C4-2B (cell line): ENCODE measurements at regions not wholly inside any gene's neighbourhood (a gene's known extent, or its start where the extent isn't known, plus 50 kb on each side); places are given as distances from the start of the nearest gene placed in this dataset.

Source experiments
- H3K27ac ChIP-seq: fragments of 450-650 bp; 2 replicates; pipeline ENCODE4 v1.5.1; 2017
- ZFX ChIP-seq: fragments of 450-650 bp; IDR thresholded peaks from 2 replicates; pipeline ENCODE4 v1.6.1; 2017
- TF ChIP-seq, protein P1 (sequence below): fragments of 450-650 bp; conservative IDR thresholded peaks from 2 replicates; pipeline ENCODE4 v1.5.1; 2017; ENCODE audit warnings: mild to moderate bottlenecking

DNA sequence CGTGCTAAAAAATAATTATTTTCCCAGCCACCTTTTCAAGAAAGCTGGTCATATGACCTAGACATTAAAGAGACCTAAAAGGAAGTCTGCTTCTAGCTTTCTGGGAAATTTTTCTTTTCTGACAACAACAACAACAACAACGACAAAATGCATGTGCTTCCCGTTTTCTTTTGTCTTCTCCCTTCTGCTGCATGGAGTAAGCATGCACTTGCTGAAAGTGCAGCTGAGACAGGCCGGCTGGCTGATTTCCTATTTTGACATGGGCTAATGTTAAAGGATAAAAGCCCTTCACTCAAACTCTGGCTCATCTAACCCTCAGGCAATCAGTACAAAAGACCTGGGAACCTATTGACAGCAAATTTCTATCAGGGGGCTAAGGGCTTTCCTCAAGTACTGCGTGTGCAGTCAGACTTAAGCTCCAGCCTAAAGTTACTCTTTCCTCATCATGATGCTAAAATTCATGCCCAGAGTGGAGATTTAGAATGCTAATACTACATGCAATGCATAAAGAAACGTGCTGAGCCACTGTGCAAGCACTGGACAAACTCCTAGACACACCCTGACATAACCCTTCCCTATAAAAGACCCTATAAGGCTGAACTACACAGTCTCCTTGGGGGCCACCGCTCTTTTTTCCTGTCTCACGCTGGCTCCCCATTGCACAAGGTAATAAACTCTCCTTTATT lies 811.1 kb downstream of the UQCRFS1 start:
- H3K27ac ChIP-seq, result no peak overlapping the region
- TF ChIP-seq, protein P1, sequence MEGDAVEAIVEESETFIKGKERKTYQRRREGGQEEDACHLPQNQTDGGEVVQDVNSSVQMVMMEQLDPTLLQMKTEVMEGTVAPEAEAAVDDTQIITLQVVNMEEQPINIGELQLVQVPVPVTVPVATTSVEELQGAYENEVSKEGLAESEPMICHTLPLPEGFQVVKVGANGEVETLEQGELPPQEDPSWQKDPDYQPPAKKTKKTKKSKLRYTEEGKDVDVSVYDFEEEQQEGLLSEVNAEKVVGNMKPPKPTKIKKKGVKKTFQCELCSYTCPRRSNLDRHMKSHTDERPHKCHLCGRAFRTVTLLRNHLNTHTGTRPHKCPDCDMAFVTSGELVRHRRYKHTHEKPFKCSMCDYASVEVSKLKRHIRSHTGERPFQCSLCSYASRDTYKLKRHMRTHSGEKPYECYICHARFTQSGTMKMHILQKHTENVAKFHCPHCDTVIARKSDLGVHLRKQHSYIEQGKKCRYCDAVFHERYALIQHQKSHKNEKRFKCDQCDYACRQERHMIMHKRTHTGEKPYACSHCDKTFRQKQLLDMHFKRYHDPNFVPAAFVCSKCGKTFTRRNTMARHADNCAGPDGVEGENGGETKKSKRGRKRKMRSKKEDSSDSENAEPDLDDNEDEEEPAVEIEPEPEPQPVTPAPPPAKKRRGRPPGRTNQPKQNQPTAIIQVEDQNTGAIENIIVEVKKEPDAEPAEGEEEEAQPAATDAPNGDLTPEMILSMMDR, result no peak
- no peak for TF ChIP-seq ZFX

DNA sequence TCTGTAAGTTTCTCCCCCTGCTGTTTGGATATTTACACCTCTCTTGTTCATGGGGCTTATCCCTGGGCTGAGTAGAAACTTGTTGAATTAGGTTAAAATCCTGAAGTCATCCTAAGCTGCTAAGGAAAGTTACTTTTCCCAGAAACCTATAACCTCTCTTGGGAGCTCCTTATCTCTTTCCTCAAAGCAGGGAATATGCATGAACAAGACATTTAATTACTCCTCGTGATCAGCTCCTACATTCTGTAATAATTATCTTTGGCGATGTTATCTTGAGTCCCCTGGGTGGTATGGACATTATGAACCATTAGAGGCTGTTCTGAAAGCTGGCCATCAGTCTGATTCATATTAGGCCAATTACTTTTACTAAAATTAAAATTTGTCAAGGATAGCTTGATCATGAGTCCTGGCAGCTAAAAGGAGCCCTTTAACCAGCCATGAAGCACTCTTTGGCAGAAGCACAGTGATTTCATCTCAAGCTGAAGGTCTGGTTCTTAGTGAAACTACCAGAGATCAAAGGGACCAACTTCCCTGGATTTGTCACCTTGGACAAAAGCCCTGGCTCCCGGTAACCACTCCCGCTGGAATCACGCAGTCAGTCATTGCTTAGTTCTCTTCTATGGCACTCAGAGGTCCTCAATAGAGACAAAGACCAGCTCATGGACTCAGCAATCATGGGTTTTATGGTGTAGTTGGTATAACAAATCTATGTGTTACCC lies 811.8 kb downstream of the UQCRFS1 start:
- TF ChIP-seq ZFX, result no peak
- TF ChIP-seq, protein P1, result no peak
- H3K27ac ChIP-seq, result no peak overlapping the region

DNA sequence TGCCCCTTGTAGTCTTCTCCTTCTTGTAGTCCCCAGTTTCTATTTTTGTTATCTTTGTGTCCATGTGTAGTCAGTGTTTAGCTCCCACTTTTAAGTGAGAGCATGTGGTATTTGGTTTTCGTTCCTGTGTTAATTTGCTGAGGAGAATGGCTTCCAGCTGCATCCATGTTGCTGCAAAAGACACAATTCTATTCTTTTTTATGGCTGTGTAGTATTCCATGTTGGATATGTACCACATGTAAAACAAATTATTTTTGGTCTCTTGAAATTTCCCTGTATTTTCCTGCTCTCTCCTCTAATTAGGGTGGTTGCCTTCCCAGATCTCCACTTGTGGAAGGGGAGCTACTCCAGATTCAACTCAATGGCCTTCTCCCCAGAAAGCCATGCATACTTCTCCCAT lies 813.8 kb downstream of the UQCRFS1 start:
- TF ChIP-seq, protein P1, result no peak
- no peak for TF ChIP-seq ZFX
- no peak overlapping the region for H3K27ac ChIP-seq

DNA sequence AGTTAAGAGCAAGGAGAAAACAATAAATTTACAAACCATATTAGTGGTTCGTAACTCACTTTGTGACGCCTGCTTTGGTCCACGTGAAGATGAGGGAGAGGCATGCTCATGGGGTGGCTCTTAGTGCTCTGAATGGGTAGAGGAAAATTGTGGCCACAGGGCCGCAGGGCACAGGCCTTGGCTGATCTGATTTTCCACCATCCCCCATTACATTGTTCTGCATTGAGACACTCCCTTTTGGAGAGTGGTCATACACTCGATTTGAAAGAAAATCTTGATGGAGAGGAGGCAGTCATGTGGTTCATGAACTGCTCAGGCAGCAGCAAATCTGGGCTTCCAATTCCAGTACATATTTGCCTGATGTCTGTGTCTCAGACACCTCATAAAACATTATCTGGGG lies 815.2 kb downstream of the UQCRFS1 start:
- H3K27ac ChIP-seq, result no peak overlapping the region
- TF ChIP-seq, protein P1, result no peak
- no peak for TF ChIP-seq ZFX

DNA sequence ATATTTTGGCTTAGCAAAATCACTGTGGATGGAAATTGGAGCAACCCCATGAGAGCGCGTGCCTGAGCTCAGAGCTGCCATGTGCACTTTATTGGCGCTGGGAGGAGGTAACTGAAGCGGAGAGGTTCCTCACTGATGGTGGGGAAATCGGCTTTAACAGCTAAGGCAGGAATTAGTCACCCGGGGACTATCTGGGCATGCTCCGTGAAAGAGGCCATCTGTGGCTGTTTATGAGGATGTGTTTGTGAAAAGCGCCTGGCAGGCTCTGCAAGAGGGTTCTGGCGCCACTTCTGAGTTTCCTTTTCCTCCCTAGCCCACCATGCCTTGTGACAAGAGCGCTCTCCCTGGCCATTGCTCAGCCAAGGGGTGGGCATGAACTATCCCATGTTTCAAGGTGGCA lies 815.6 kb downstream of the UQCRFS1 start:
- no peak for TF ChIP-seq ZFX
- TF ChIP-seq, protein P1, result no peak
- no peak overlapping the region for H3K27ac ChIP-seq

DNA sequence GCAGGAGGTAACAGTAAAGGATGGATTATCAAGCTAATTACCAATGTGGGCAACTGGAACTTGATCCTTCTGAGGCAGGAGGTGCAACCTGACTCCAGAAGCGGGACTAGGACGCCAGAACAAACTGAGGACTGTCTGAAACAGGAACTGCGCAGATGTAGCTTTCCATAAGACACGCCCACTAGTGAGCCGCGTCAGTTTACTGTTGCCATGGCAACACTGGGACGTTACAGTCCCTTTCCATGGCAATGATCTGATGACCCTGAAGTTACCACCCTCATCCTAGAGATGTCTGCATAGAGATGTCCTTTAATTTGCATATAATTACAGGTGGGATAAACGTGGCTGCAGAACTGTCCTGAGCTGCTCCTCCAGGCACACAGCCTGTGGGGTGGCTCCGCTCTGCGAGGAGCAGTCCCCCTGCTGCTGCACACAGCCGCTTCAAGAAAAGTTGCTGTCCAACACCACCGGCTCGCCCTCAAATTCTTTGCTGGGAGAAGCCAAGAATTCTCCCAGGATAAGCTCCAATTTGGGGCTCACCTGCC lies 816.6 kb downstream of the UQCRFS1 start:
- H3K27ac ChIP-seq, result no peak overlapping the region
- TF ChIP-seq ZFX, result no peak
- TF ChIP-seq, protein P1, result no peak

DNA sequence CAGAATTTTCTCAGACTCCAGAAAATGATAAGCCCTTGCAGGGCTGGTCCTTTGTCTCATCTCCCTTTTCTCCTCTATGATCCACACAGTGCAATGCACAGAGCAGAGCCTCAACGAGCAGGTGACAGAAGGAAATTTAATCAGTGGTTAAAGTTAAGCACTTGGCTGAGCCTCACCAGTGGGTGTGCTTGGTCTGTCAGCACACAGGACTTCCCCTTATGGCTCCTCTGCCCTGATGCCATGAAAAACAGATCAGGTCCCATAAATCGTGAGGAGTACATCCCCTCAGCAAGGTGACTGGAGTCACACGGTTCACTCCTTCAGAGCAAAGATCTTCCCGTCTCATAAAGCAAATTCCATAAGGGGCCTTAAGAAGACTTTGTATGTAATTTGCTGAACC lies 818.2 kb downstream of the UQCRFS1 start:
- TF ChIP-seq, protein P1, result no peak
- TF ChIP-seq ZFX, result no peak
- no peak overlapping the region for H3K27ac ChIP-seq
